Gastroesophageal sphincter (tissue), 4 donors: ENCODE measurements at regions not wholly inside any gene's neighbourhood (a gene's known extent, or its start where the extent isn't known, plus 50 kb on each side); places are given as distances from the start of the nearest gene placed in this dataset.
"Not testable (repeated sequence)": the region's sequence is repeated elsewhere in the genome, so short reads cannot be mapped to it uniquely, and the experiment has no call there.

Experiments used
- ATAC-seq: fragments of 150-250 bp; one replicate; pipeline ENCODE4 v1.9.1; 2016; ENCODE audit warnings: mild to moderate bottlenecking, moderate library complexity
- H3K27ac ChIP-seq, 4 donors: fragments of 200-600 bp; sonication (generic) in 3 of 4; 1 replicate in 3 of 4; 2 replicates in 1 of 4; pipeline ENCODE4 v1.5.1; 2016 to 2019
- H3K27me3 ChIP-seq: fragments of 200-600 bp; sonication (generic); one replicate; pipeline ENCODE4 v1.5.1; 2019
- H3K36me3 ChIP-seq, 2 donors: fragments of 200-600 bp; sonication (generic); one replicate each; pipeline ENCODE4 v1.5.1; 2019; ENCODE audit warnings: control low read depth in 1 of 2
- H3K4me1 ChIP-seq, 3 donors: fragments of 200-600 bp; sonication (generic); 1 replicate in 2 of 3; 2 replicates in 1 of 3; pipeline ENCODE4 v1.5.1; 2016 to 2019; ENCODE audit warnings: control low read depth in 2 of 3
- H3K4me3 ChIP-seq, 2 donors: fragments of 200-600 bp; sonication (generic); one replicate each; pipeline ENCODE4 v1.5.1; 2019; ENCODE audit warnings: mild to moderate bottlenecking in 1 of 2, moderate library complexity in 1 of 2
- H3K9me3 ChIP-seq, 3 donors: fragments of 200-600 bp; sonication (generic); one replicate each; pipeline ENCODE4 v1.5.1; 2017 to 2019; ENCODE audit warnings: control low read depth in 2 of 3
- EP300 ChIP-seq: sonication (generic); formaldehyde crosslinking; IDR thresholded peaks from one replicate; pipeline ENCODE4 v1.6.1; 2017; ENCODE audit warnings: antibody characterized with exemption, mild to moderate bottlenecking
- POLR2A ChIP-seq, 2 donors: fragments of 450-650 bp; IDR thresholded peaks; one replicate each; pipeline ENCODE4 v1.6.1; 2017; ENCODE audit warnings: antibody characterized with exemption in 2 of 2, mild to moderate bottlenecking in 2 of 2, moderate library complexity in 1 of 2
- POLR2AphosphoS5 ChIP-seq: sonication (generic); formaldehyde crosslinking; IDR thresholded peaks from one replicate; pipeline ENCODE4 v1.6.1; 2017; ENCODE audit warnings: antibody characterized with exemption
- WGBS, 2 donors: methylation state at CpG; one replicate each; pipeline ENCODE4 v1.1.5; 2018; ENCODE audit warnings: low coverage in 1 of 2; 5-methylcytosine and 5-hydroxymethylcytosine counted together
- TF ChIP-seq, protein P1 (sequence below), 4 experiments: fragments of 200-600 bp in 2 of 4; fragments of 450-650 bp in 2 of 4; sonication (generic) in 1 of 4; IDR thresholded peaks; one replicate each; pipeline ENCODE4 v1.5.1; 2017 to 2019; ENCODE audit warnings: antibody characterized with exemption in 4 of 4, mild to moderate bottlenecking in 2 of 4, moderate library complexity in 2 of 4

DNA sequence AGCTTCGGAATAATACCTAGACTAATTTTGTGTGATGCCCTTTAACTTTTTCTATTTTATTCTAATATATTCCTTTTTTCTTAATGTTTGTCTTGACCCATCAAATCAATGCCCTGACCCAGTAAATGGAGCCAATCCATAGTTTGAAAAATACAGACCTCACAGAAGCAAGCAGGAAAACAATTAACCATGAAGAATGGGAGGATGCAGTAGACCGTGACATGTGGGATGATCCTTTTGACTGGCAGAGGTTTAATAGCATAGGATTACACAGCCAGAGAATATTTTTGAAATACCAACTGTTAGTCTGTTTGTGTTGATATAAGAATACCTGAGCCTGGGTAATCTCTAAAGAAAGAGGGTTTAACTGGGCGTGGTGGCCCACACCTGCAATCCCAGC is 142.6 kb upstream of the NEBL start:
- H3K4me1 ChIP-seq: no peaks in the 10 kb centered on the region
- no peak for TF ChIP-seq EP300
- TF ChIP-seq POLR2A (IDR thresholded peaks at IDR 0.05): no peak
- TF ChIP-seq, protein P1, sequence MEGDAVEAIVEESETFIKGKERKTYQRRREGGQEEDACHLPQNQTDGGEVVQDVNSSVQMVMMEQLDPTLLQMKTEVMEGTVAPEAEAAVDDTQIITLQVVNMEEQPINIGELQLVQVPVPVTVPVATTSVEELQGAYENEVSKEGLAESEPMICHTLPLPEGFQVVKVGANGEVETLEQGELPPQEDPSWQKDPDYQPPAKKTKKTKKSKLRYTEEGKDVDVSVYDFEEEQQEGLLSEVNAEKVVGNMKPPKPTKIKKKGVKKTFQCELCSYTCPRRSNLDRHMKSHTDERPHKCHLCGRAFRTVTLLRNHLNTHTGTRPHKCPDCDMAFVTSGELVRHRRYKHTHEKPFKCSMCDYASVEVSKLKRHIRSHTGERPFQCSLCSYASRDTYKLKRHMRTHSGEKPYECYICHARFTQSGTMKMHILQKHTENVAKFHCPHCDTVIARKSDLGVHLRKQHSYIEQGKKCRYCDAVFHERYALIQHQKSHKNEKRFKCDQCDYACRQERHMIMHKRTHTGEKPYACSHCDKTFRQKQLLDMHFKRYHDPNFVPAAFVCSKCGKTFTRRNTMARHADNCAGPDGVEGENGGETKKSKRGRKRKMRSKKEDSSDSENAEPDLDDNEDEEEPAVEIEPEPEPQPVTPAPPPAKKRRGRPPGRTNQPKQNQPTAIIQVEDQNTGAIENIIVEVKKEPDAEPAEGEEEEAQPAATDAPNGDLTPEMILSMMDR (IDR thresholded peaks at IDR 0.05): no peak
- TF ChIP-seq POLR2AphosphoS5: no peak
- no peaks in the 10 kb centered on the region for H3K9me3 ChIP-seq
- no peaks in the 10 kb centered on the region for H3K27me3 ChIP-seq
- no peak overlapping the region for H3K4me3 ChIP-seq
- no peak overlapping the region for H3K27ac ChIP-seq
- ATAC-seq: no peak
- H3K36me3 ChIP-seq: no peaks in the 10 kb centered on the region
- WGBS, 2 donors: 83 to 86% methylated on average over 2 to 3 of the region's 3 CpGs

DNA sequence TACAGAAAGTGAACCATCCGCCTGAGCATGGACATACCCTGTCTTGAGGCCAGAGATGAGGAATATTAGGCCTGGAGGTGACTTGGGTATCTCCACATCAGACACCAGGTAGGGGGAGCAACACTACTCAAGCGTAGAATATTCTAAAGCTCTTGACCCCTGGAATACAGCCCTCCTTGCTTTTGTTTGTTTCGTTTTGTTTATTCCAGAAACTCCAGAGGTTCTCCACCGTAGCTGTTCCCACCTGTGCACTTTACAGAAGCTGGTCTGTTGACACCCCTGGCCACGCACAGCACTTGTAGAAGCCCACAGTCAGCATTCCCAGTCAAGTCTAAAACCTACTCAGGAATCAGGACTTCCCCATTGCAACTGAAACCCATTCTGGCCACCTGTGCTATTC is 139.6 kb upstream of the NEBL start:
- Histone ChIP-seq H3K4me1 (no peaks in the 10 kb centered on the region), H3K36me3 (no peaks in the 10 kb centered on the region), H3K27me3 (no peaks in the 10 kb centered on the region), H3K9me3 (no peaks in the 10 kb centered on the region), H3K4me3 (no peak overlapping the region), H3K27ac (no peak overlapping the region)
- WGBS, 2 donors: 78 to 91% methylated on average over 4 to 5 of the region's 5 CpGs
- ATAC-seq: no peak
- no peak for TF ChIP-seq POLR2AphosphoS5
- TF ChIP-seq, protein P1 (IDR thresholded peaks at IDR 0.05): no peak
- TF ChIP-seq EP300: no peak
- no peak for TF ChIP-seq POLR2A (IDR thresholded peaks at IDR 0.05)

DNA sequence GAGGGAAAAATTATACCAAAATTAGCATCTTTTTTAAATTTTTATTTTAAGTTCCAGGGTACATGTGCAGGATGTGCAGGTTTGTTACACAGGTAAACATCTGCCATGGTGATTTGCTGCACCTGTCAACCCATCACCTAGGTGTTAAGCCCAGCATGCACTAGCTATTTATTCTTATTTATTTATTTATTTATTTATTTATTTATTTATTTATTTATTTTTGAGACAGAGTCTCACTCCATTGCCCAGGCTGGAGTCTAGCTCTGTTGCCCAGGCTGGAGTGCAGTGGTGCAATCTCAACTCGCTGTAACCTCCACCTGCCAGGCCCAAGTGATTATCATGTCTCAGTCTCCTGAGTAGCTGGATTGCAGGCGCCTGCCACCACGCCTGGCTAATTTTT is 137.7 kb upstream of the NEBL start:
- WGBS, 2 donors: 93 to 94% methylated on average over 2 of the region's 3 CpGs
- H3K9me3 ChIP-seq, H3K4me1 ChIP-seq, H3K27me3 ChIP-seq, H3K27ac ChIP-seq, ATAC-seq, H3K4me3 ChIP-seq, H3K36me3 ChIP-seq: not testable (repeated sequence)

DNA sequence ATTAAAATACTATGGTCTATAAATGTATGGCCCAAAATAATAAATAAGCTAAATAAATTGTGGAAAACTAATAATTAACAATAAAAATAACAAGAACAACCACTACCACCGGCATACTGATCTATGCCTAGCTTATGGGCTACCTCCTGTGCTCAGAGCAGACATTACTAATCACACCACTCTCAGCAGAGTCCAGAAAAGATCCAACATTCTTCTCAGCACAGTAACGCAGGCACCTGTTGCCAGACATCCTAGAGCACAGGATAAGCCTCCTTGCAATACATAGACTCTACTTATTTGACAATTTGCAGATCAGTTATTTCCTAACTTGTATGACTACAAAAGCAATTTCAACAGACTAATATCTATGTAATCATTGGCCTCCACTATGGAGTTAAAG is 137.1 kb upstream of the NEBL start:
- H3K27me3 ChIP-seq: no peaks in the 10 kb centered on the region
- no peaks in the 10 kb centered on the region for H3K4me1 ChIP-seq
- no peaks in the 10 kb centered on the region for H3K36me3 ChIP-seq
- no peak overlapping the region for H3K4me3 ChIP-seq
- no peak for ATAC-seq
- no peak for TF ChIP-seq EP300
- TF ChIP-seq, protein P1 (IDR thresholded peaks at IDR 0.05): no peak
- no peak for TF ChIP-seq POLR2AphosphoS5
- no peak for TF ChIP-seq POLR2A (IDR thresholded peaks at IDR 0.05)
- 83 to 88% methylated on average over 1 to 2 of the region's 2 CpGs for WGBS, 2 donors
- peaks cover 0 to 4% (median 0%) of the 10 kb centered on the region in 3 donors for H3K9me3 ChIP-seq
- no peak overlapping the region for H3K27ac ChIP-seq

DNA sequence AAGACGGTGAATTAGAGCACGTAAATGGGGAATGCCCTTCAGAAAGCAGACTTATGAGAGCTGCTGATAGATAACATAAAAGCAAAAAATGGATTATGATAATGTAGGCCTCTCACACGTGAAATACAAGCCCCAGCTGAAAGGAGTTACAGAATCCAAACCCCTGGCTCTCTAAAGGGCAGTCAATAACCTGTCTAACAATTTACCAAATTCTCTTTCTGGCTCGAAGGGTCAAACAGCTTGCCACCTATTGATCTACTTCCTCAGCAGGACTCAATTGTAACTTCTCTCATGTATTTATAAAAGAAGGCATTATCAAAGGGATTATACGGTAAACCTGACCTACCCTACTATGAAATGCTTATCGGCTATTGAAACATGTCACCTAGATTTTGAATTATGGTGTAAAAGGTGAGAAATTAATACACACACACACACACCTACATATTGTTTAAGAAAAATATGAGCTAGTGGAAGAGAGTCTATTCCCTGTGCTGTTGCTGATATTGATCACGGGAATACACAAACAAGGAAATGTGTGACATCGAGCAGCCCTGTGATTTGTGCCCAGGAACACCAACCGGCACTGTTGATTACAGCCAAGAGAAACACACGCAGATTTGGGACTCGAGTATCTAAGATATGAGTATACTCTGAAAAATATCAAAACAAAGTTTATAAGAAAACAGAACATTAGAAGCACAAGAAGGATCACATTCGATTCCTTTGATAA is 135.6 kb upstream of the NEBL start:
- no peak for ATAC-seq
- Histone ChIP-seq H3K4me3 (no peak overlapping the region), H3K4me1 (no peaks in the 10 kb centered on the region), H3K36me3 (no peaks in the 10 kb centered on the region), H3K27ac (no peak overlapping the region), H3K9me3 (peaks cover 0 to 4% (median 0%) of the 10 kb centered on the region in 3 donors), H3K27me3 (no peaks in the 10 kb centered on the region)
- TF ChIP-seq EP300 (no peak), POLR2AphosphoS5 (no peak), POLR2A (IDR thresholded peaks at IDR 0.05) (no peak)
- TF ChIP-seq, protein P1 (IDR thresholded peaks at IDR 0.05): no peak
- 65 to 76% methylated on average over 4 to 12 of the region's 12 CpGs for WGBS, 2 donors
